ENCODE measurements at regions not wholly inside any gene's neighbourhood (a gene's known extent, or its start where the extent isn't known, plus 50 kb on each side); places are given as distances from the start of the nearest gene placed in this dataset.

DNA sequence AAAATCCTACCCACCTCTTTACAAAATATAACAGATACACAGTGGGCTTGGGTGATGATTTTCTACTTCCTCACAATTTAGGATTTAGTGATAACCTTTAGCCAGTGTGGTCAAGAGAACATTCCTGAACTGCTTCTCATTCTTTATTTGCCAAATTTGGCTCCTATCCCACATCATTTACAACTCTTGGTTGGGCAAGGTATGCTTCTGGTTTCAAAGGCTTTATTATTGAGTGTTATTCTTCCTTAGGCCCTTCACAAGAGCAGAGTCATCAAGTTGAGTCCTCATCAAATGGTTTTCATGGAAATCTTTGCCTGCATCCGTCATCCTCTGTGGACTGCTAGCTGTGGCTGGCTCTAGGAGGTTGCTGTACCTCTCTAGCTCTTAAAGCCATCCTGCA lies 472.0 kb upstream of the ETAA1 start:
- H3K9ac ChIP-seq (ENCODE audit: low read depth, low read length) = no peak overlapping the region
- no peak overlapping the region for H3K4me3 ChIP-seq (ENCODE audit: low read depth, low read length)
- no peaks in the 10 kb centered on the region for H3K36me3 ChIP-seq (ENCODE audit: control insufficient read depth, insufficient read depth, low read length)
- no peaks in the 10 kb centered on the region for H3K9me3 ChIP-seq (ENCODE audit: control insufficient read depth, insufficient read depth, low read length)
- H3K27me3 ChIP-seq (ENCODE audit: control insufficient read depth, insufficient read depth, low read length) = no peaks in the 10 kb centered on the region
- no peaks in the 10 kb centered on the region for H3K4me1 ChIP-seq (ENCODE audit: control insufficient read depth, insufficient read depth, low read length)
- H3K27ac ChIP-seq (ENCODE audit: low read depth, low read length) = no peak overlapping the region

DNA sequence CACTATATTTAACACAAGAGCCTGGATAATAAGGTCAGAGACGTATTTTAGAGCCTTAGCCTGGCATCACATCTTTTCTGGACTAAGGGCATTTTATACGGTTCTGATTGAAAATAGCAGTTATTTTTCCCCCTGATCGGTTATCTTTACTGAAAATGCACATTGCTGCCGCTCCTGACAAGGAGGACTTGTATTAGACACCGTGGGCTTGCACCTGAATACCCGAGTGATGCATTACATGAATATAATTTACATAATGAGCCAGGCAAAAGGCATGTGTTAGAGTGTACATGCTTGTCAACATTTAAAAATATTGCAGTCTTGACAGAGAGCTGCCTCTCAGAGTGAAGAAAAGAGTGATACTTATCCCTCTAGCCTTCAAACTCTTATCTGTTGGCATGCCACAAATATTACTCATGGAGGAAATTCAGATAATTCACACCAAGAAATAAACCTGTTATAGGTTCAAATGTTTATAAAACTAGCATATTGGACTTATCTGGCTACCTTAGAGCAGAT lies 470.5 kb upstream of the ETAA1 start:
- Histone ChIP-seq H3K9ac (ENCODE audit: low read depth, low read length) (no peak overlapping the region), H3K27ac (ENCODE audit: low read depth, low read length) (no peak overlapping the region), H3K36me3 (ENCODE audit: control insufficient read depth, insufficient read depth, low read length) (no peaks in the 10 kb centered on the region), H3K4me1 (ENCODE audit: control insufficient read depth, insufficient read depth, low read length) (no peaks in the 10 kb centered on the region), H3K9me3 (ENCODE audit: control insufficient read depth, insufficient read depth, low read length) (no peaks in the 10 kb centered on the region), H3K4me3 (ENCODE audit: low read depth, low read length) (no peak overlapping the region), H3K27me3 (ENCODE audit: control insufficient read depth, insufficient read depth, low read length) (no peaks in the 10 kb centered on the region)

DNA sequence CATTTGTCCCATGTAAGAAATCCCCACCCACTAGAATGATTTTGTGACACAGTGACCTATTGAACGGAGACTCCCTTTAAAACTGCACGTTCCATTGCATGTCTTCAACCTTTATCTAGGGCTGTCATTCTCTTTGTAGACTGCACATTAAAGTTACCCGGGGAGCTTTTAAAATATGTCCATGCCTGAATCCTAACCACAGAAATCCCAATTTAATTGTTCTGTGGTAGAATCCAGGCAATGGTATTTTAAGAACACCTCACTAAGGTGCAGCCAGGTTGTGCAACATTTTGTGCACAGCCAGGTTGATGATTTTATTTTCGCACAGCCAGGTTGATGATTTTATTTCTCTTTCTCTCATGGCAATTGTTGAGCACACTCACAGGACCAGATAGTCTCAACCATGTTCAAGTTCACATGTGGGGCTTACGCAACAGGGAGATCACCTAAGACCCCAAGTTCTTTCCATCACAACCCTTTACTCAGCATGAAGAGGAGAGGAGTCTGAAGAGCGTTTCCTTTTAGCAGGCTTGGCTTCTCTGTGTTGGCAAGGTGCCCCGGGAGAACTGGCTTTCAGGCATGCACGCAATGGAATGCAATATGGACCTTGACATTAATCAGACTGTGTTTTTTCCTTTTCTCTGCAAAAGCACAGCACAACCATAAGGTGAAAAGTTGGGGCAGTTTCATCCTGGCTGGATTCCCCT lies 467.3 kb upstream of the ETAA1 start:
- Histone ChIP-seq H3K9ac (ENCODE audit: low read depth, low read length) (no peak overlapping the region), H3K4me3 (ENCODE audit: low read depth, low read length) (no peak overlapping the region), H3K36me3 (ENCODE audit: control insufficient read depth, insufficient read depth, low read length) (no peaks in the 10 kb centered on the region), H3K9me3 (ENCODE audit: control insufficient read depth, insufficient read depth, low read length) (no peaks in the 10 kb centered on the region), H3K4me1 (ENCODE audit: control insufficient read depth, insufficient read depth, low read length) (no peaks in the 10 kb centered on the region), H3K27me3 (ENCODE audit: control insufficient read depth, insufficient read depth, low read length) (no peaks in the 10 kb centered on the region), H3K27ac (ENCODE audit: low read depth, low read length) (no peak overlapping the region)

DNA sequence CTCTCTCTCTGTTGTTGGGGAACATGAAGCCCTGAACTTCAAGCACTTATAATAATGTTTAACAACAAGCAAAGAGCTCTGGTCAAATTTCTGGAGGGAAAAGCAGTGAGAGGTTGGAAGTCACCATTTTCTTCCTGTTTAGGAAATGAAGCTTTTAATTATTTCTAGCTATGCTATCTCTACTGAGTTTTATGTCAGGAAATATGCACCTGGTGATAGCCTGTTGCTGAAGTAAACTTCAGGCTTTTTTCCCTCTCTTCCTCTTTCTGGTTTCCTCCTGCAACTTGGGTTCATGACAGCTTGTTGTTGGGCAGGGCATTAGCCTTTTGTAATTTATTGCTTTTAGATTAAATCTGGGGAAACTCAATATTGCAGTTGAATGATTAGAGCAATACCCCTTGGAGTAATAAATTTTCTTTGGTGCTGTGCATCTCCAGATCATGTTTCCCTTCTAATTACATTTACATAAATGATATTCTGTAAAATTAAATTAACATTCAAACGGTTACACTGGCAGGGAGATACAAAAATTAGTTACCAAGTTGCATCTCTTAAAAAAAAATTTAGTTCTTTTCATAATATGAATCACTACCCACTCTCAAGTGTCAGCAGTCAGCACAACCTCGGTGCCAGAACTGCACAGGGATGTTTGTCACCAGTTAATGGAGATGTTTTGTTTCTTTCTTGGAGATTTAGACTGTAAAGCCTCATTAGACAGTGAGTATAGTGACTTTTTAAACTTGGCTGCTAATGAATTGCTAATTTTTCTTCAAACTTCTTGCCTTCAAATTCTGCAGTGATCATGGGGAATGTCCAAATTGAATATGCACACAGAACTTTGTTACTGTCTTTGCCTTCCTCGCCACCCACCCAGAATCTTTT lies 466.6 kb upstream of the ETAA1 start:
- Histone ChIP-seq H3K9ac (ENCODE audit: low read depth, low read length) (no peak overlapping the region), H3K9me3 (ENCODE audit: control insufficient read depth, insufficient read depth, low read length) (no peaks in the 10 kb centered on the region), H3K4me3 (ENCODE audit: low read depth, low read length) (no peak overlapping the region), H3K27ac (ENCODE audit: low read depth, low read length) (no peak overlapping the region), H3K27me3 (ENCODE audit: control insufficient read depth, insufficient read depth, low read length) (no peaks in the 10 kb centered on the region), H3K4me1 (ENCODE audit: control insufficient read depth, insufficient read depth, low read length) (no peaks in the 10 kb centered on the region), H3K36me3 (ENCODE audit: control insufficient read depth, insufficient read depth, low read length) (no peaks in the 10 kb centered on the region)

DNA sequence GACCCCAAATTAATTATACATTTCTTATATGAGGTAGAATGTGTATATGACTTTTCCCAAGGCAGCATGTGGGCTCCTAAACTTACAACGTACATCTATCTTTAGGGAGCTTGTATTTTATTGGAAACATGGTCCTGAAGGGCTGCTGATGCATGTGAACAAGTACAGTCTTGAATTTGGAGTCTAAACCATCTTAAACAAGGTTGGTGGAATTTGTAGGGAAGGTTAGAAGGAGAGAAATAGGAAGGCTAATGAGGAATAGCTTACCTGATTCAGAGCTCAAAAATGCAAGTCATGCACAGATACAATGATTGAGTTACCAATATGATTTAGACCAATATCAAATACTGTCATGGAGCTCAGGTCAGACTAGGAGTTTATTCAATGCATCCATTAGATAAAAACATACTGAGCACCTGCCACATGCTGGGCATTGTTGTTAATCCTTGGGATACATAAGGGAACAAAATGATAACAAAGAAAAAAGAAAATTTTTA lies 458.6 kb upstream of the ETAA1 start:
- Histone ChIP-seq H3K36me3 (ENCODE audit: control insufficient read depth, insufficient read depth, low read length) (no peaks in the 10 kb centered on the region), H3K9me3 (ENCODE audit: control insufficient read depth, insufficient read depth, low read length) (no peaks in the 10 kb centered on the region), H3K4me1 (ENCODE audit: control insufficient read depth, insufficient read depth, low read length) (no peaks in the 10 kb centered on the region), H3K9ac (ENCODE audit: low read depth, low read length) (no peak overlapping the region), H3K27ac (ENCODE audit: low read depth, low read length) (no peak overlapping the region), H3K27me3 (ENCODE audit: control insufficient read depth, insufficient read depth, low read length) (no peaks in the 10 kb centered on the region), H3K4me3 (ENCODE audit: low read depth, low read length) (no peak overlapping the region)

DNA sequence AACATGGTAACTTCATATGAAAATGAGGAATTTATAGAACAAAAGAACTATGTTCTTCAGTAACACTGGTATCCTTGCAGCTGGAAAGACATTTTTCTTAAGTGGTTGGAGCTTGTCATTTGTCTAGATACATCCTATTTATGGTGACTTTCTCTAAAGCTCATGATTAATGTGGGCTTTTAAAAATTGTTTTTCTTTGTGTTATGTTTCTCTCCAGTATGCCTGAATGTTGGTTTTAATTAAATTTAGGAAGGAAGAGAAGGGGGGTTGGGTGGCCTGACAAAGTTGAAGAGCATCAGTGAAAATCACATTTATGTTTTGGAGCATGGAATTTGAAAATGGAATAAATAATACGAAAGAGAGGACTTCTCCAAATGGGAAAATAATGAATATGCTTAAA lies 457.1 kb upstream of the ETAA1 start:
- no peaks in the 10 kb centered on the region for H3K4me1 ChIP-seq (ENCODE audit: control insufficient read depth, insufficient read depth, low read length)
- H3K4me3 ChIP-seq (ENCODE audit: low read depth, low read length) = no peak overlapping the region
- H3K27me3 ChIP-seq (ENCODE audit: control insufficient read depth, insufficient read depth, low read length) = no peaks in the 10 kb centered on the region
- H3K9me3 ChIP-seq (ENCODE audit: control insufficient read depth, insufficient read depth, low read length) = no peaks in the 10 kb centered on the region
- H3K27ac ChIP-seq (ENCODE audit: low read depth, low read length) = no peak overlapping the region
- H3K9ac ChIP-seq (ENCODE audit: low read depth, low read length) = no peak overlapping the region
- H3K36me3 ChIP-seq (ENCODE audit: control insufficient read depth, insufficient read depth, low read length) = no peaks in the 10 kb centered on the region

DNA sequence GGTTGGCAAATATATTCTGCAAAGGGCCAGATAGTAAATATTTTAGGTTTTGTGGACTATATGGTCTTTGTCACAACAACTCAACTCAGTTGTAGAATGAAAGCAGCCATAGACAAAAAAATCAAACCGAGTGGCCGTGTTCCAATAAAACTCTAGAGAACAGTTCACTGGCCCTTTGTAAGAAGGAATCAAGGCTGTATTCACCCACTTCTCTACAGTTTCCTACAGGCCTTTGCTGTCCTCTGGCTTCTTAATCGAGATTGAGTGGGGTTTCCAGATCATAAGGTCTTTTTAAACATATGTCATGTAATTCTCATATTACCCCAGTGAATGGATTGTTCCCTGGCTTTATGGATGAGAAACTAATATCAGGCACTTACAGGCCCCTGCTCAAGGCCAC lies 448.9 kb upstream of the ETAA1 start:
- H3K27ac ChIP-seq (ENCODE audit: low read depth, low read length) = no peak overlapping the region
- no peaks in the 10 kb centered on the region for H3K36me3 ChIP-seq (ENCODE audit: control insufficient read depth, insufficient read depth, low read length)
- H3K4me1 ChIP-seq (ENCODE audit: control insufficient read depth, insufficient read depth, low read length) = no peaks in the 10 kb centered on the region
- H3K27me3 ChIP-seq (ENCODE audit: control insufficient read depth, insufficient read depth, low read length) = no peaks in the 10 kb centered on the region
- no peak overlapping the region for H3K9ac ChIP-seq (ENCODE audit: low read depth, low read length)
- no peaks in the 10 kb centered on the region for H3K9me3 ChIP-seq (ENCODE audit: control insufficient read depth, insufficient read depth, low read length)
- no peak overlapping the region for H3K4me3 ChIP-seq (ENCODE audit: low read depth, low read length)

DNA sequence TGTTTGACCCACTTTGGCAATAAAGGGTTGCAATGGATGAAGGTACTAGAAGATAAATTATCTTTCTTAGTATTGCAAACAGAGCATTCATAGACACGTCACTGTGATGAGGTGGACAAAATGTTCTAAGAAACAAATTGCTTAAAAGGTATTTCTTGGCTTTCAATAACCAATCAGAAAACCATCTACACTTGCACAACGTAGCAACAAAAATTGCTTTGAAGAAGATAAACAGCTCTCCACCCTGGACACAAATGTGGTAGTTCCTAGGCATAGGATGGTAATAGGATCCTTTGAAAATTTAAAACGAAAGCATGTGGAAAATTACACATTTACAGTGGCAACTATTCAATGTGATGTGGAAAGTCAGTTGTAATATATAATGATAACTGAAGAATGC lies 439.9 kb upstream of the ETAA1 start:
- Histone ChIP-seq H3K27me3 (ENCODE audit: control insufficient read depth, insufficient read depth, low read length) (no peaks in the 10 kb centered on the region), H3K9me3 (ENCODE audit: control insufficient read depth, insufficient read depth, low read length) (no peaks in the 10 kb centered on the region), H3K9ac (ENCODE audit: low read depth, low read length) (no peak overlapping the region), H3K36me3 (ENCODE audit: control insufficient read depth, insufficient read depth, low read length) (no peaks in the 10 kb centered on the region), H3K4me1 (ENCODE audit: control insufficient read depth, insufficient read depth, low read length) (no peaks in the 10 kb centered on the region), H3K4me3 (ENCODE audit: low read depth, low read length) (no peak overlapping the region), H3K27ac (ENCODE audit: low read depth, low read length) (no peak overlapping the region)

DNA sequence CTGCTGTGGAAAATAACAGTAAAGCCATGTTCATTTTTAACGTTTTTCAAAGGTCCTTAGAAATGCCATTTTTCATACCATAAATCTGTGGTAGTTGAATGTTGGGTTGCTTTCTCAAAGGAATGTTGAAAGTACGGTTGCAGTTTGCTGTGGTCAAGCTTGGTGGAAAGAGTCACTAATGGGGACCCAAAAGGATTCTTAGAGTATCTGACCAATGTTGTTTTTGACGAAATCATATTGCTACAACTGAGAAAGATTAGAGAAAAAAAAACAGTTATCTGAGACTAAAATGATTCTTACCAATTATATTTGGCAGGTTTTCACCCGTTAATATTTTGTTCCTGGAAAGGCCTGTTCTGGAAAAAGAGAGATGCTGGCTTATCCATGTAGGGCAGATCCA lies 439.5 kb upstream of the ETAA1 start:
- Histone ChIP-seq H3K27ac (ENCODE audit: low read depth, low read length) (no peak overlapping the region), H3K9me3 (ENCODE audit: control insufficient read depth, insufficient read depth, low read length) (no peaks in the 10 kb centered on the region), H3K36me3 (ENCODE audit: control insufficient read depth, insufficient read depth, low read length) (no peaks in the 10 kb centered on the region), H3K4me1 (ENCODE audit: control insufficient read depth, insufficient read depth, low read length) (no peaks in the 10 kb centered on the region), H3K4me3 (ENCODE audit: low read depth, low read length) (no peak overlapping the region), H3K27me3 (ENCODE audit: control insufficient read depth, insufficient read depth, low read length) (no peaks in the 10 kb centered on the region), H3K9ac (ENCODE audit: low read depth, low read length) (no peak overlapping the region)

DNA sequence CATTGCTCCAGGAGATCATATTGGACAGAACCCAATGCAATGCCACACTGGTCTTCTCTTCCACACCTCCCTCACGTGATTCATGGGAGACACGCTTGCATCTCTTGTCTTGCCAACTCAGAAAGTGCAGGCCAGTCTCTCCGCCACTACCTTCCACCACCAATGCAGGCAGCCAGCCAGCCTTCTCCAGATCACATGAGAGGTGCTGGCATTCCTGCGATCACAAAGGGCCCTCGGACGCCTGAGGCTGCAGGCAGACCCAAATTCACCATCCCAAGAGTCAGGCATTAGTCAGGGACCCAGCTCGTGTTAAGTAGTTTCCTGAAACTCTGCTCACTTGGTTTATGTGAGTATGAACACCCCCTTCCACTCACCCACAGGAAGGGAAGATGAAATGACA lies 437.0 kb upstream of the ETAA1 start:
- no peaks in the 10 kb centered on the region for H3K27me3 ChIP-seq (ENCODE audit: control insufficient read depth, insufficient read depth, low read length)
- no peaks in the 10 kb centered on the region for H3K4me1 ChIP-seq (ENCODE audit: control insufficient read depth, insufficient read depth, low read length)
- no peak overlapping the region for H3K9ac ChIP-seq (ENCODE audit: low read depth, low read length)
- no peak overlapping the region for H3K27ac ChIP-seq (ENCODE audit: low read depth, low read length)
- H3K9me3 ChIP-seq (ENCODE audit: control insufficient read depth, insufficient read depth, low read length) = no peaks in the 10 kb centered on the region
- no peak overlapping the region for H3K4me3 ChIP-seq (ENCODE audit: low read depth, low read length)
- H3K36me3 ChIP-seq (ENCODE audit: control insufficient read depth, insufficient read depth, low read length) = no peaks in the 10 kb centered on the region

DNA sequence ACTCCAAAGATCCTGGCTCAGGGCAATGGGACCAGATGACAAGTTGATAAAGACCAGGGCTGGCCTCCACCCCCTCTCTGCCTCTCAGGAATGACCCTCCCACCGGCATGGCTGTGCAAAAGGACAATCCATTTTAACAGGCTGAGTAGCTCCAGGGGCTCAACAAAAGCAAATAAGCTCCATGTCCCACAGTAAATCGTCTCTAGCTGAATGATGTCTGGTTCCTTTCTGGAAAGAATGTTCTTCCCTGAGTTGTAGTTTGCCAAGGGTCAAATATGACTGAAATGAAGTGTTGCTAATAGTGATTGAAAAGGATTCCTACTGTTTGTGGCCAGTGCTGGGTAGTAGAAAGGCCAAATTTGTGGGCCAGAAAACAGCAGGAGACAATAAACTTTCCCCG lies 434.4 kb upstream of the ETAA1 start:
- H3K27ac ChIP-seq (ENCODE audit: low read depth, low read length) = no peak overlapping the region
- H3K36me3 ChIP-seq (ENCODE audit: control insufficient read depth, insufficient read depth, low read length) = no peaks in the 10 kb centered on the region
- H3K9me3 ChIP-seq (ENCODE audit: control insufficient read depth, insufficient read depth, low read length) = no peaks in the 10 kb centered on the region
- H3K4me3 ChIP-seq (ENCODE audit: low read depth, low read length) = no peak overlapping the region
- H3K9ac ChIP-seq (ENCODE audit: low read depth, low read length) = no peak overlapping the region
- no peaks in the 10 kb centered on the region for H3K4me1 ChIP-seq (ENCODE audit: control insufficient read depth, insufficient read depth, low read length)
- H3K27me3 ChIP-seq (ENCODE audit: control insufficient read depth, insufficient read depth, low read length) = no peaks in the 10 kb centered on the region

Data from HUES48 (cell line).